Effector memory CD8-positive, alpha-beta T cell (primary cell): ENCODE measurements at regions not wholly inside any gene's neighbourhood (a gene's known extent, or its start where the extent isn't known, plus 50 kb on each side); places are given as distances from the start of the nearest gene placed in this dataset.

Experiments used
- ATAC-seq: fragments of 150-1000 bp; cut with Tn5 transposase; replicated peaks from 2 replicates; pipeline ENCODE4 v1.10.0; 2021; ENCODE audit warnings: mild to moderate bottlenecking, moderate library complexity
- DNase-seq, 3 experiments: peaks; one replicate each; pipeline ENCODE4 v3.0.0; 2021
- H3K27ac Mint-ChIP-seq, 2 donors: one replicate each; pipeline ENCODE4 v1.8.0; 2022; ENCODE audit warnings: mild to moderate bottlenecking in 2 of 2, mixed read lengths in 2 of 2, moderate library complexity in 2 of 2
- H3K27me3 Mint-ChIP-seq, 2 donors: one replicate each; pipeline ENCODE4 v1.8.0; 2022; ENCODE audit warnings: mixed read lengths in 2 of 2
- H3K36me3 Mint-ChIP-seq: one replicate; pipeline ENCODE4 v1.8.0; 2022; ENCODE audit warnings: mild to moderate bottlenecking, moderate library complexity, mixed read lengths; ENCODE audit not compliant: insufficient read depth
- H3K4me1 Mint-ChIP-seq, 2 donors: one replicate each; pipeline ENCODE4 v1.8.0; 2022; ENCODE audit warnings: low read depth in 2 of 2, mixed read lengths in 2 of 2
- H3K4me3 Mint-ChIP-seq, 2 donors: one replicate each; pipeline ENCODE4 v1.8.0; 2022; ENCODE audit warnings: mild to moderate bottlenecking in 2 of 2, mixed read lengths in 2 of 2, moderate library complexity in 2 of 2
- H3K9me3 Mint-ChIP-seq, 2 donors: one replicate each; pipeline ENCODE4 v1.8.0; 2022; ENCODE audit warnings: mixed read lengths in 2 of 2

- H3K36me3 Mint-ChIP-seq = no peaks in the 10 kb centered on the region
Observed at GRCh38 chr6:163825033-163825432, 410.5 kb downstream of the QKI start.

DNA sequence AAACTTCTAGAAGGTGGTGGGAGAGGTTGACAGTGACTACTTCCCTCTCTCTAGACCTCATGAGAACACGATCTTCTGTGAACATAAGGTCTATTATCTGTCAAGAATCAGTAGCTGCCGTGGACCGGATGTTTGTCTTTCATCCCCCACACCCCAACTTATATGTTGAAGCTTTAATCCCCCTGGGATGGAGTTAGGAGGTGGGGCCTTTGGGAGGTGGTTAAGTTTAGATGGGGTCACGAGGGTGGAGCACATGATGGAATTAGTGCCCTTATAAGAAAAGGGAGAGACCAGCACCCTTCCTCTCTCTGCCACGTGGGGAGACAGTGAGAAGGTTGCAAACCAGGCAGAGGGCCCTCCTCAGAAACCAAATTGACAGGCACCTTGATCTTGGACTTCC, 409.1 kb downstream of the QKI start:
- H3K4me3 Mint-ChIP-seq = no peak overlapping the region
- ATAC-seq (no peak), DNase-seq (no peak)
- no peaks in the 10 kb centered on the region for H3K4me1 Mint-ChIP-seq
- no peaks in the 10 kb centered on the region for H3K36me3 Mint-ChIP-seq
- H3K27me3 Mint-ChIP-seq = peaks cover 0 to 53% of the 10 kb centered on the region in 2 donors
- peaks cover 0 to 5% of the 10 kb centered on the region in 2 donors for H3K9me3 Mint-ChIP-seq
- H3K27ac Mint-ChIP-seq = no peak overlapping the region

More at GRCh38 chr6:163825033-163825432, 410.5 kb downstream of the QKI start:
- ATAC-seq = no peak
- DNase-seq = no peak
- Mint-ChIP-seq H3K9me3 (peaks cover 0 to 5% of the 10 kb centered on the region in 2 donors), H3K4me3 (no peak overlapping the region), H3K27me3 (peaks cover 0 to 49% of the 10 kb centered on the region in 2 donors), H3K4me1 (no peaks in the 10 kb centered on the region), H3K27ac (no peak overlapping the region)

GRCh38 chr6:163820745-163821458, 406.4 kb downstream of the QKI start:
- ATAC-seq (no peak), DNase-seq (no peak)
- Mint-ChIP-seq H3K9me3 (peaks cover 0 to 5% of the 10 kb centered on the region in 2 donors), H3K27ac (no peak overlapping the region), H3K4me1 (no peaks in the 10 kb centered on the region), H3K36me3 (no peaks in the 10 kb centered on the region), H3K27me3 (peaks cover 0 to 31% of the 10 kb centered on the region in 2 donors), H3K4me3 (no peak overlapping the region)

GRCh38 chr6:163820171-163820570, 405.7 kb downstream of the QKI start:
- peaks cover 0 to 25% of the 10 kb centered on the region in 2 donors for H3K27me3 Mint-ChIP-seq
- DNase-seq (no peak), ATAC-seq (no peak)
- H3K4me1 Mint-ChIP-seq = no peaks in the 10 kb centered on the region
- H3K27ac Mint-ChIP-seq = no peak overlapping the region
- H3K9me3 Mint-ChIP-seq = peaks cover 0 to 5% of the 10 kb centered on the region in 2 donors
- H3K36me3 Mint-ChIP-seq = no peaks in the 10 kb centered on the region
- no peak overlapping the region for H3K4me3 Mint-ChIP-seq

GRCh38 chr6:163818719-163819118, 404.2 kb downstream of the QKI start:
- Mint-ChIP-seq H3K4me1 (peaks cover 0 to 2% of the 10 kb centered on the region in 2 donors), H3K27me3 (peaks cover 0 to 32% of the 10 kb centered on the region in 2 donors), H3K27ac (no peak overlapping the region)

DNA sequence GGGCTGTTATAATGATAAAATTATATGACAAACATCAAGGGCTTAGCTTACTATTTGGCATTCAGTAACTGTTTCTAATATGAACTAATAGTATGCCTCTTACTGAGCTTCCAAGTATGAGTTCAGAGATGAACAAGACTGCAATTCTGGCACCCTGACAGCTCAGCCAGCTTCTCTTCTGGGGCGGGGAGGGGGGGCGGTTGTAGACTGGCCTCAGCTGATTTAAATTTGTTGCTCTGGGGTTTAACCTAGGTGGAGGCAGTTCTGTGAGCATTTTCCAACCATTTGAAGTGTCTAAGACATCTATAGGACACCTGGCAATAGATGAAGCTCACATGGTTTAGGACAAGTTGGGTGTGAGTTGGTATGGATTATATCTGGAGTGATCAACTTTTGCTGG, 401.9 kb downstream of the QKI start:
- DNase-seq (no peak), ATAC-seq (no peak)
- H3K9me3 Mint-ChIP-seq = peaks cover 0 to 5% of the 10 kb centered on the region in 2 donors
- H3K4me3 Mint-ChIP-seq = no peak overlapping the region
- H3K27me3 Mint-ChIP-seq = peaks cover 0 to 27% of the 10 kb centered on the region in 2 donors
- H3K4me1 Mint-ChIP-seq = peaks cover 0 to 2% of the 10 kb centered on the region in 2 donors
- no peaks in the 10 kb centered on the region for H3K36me3 Mint-ChIP-seq
- H3K27ac Mint-ChIP-seq = no peak overlapping the region

More at GRCh38 chr6:163818719-163819118, 404.2 kb downstream of the QKI start:
- Mint-ChIP-seq H3K9me3 (peaks cover 0 to 5% of the 10 kb centered on the region in 2 donors), H3K4me3 (no peak overlapping the region), H3K36me3 (no peaks in the 10 kb centered on the region)
- ATAC-seq (no peak), DNase-seq (no peak)

GRCh38 chr6:163815796-163816195, 401.3 kb downstream of the QKI start:
- Mint-ChIP-seq H3K4me3 (no peak overlapping the region), H3K27ac (no peak overlapping the region), H3K9me3 (peaks cover 0 to 5% of the 10 kb centered on the region in 2 donors), H3K27me3 (peaks cover 0 to 24% of the 10 kb centered on the region in 2 donors), H3K36me3 (no peaks in the 10 kb centered on the region), H3K4me1 (peaks cover 0 to 2% of the 10 kb centered on the region in 2 donors)
- ATAC-seq = no peak
- no peak for DNase-seq

DNA sequence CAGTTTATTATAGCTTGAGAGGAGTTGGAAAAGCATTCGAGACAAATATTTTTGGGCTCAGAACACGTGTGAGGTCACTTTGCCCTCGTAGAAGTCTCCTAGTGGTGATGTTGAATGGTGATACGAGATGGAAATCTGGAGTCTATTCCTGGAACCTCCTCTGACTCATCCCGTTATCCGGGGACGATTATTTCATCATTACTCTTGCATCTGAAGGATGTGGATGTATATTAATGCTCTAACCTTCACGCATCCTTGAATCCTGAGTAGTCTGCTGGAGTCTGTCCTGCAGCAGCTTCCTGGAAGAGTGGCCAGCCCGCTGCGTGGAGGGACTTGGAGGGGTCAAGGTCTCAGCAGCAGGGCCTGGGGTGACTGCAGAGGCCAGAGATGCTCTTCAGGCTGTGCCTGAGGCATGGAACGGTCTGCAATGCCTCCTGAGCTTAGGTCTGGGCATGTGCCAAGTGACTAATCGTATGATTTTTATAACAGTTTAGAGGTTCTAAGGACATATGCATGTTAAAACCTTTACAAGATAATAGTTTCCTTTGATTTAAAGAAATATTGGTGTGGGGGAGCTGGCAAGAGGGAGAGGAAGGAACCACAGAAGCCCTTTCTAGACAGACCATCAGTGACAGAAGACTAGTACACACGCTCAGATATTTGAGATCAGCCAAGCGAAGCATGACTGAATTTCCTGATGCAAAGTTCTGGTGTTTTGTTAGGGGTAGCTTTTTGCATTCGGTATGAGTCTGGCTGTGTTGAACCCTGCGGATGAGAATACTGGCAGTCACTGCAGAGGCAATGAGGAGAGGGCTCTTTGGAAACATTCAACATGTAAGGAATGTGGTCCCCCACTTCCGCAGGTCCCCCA, 400.2 kb downstream of the QKI start:
- ATAC-seq (no peak), DNase-seq (no peak)
- Mint-ChIP-seq H3K4me1 (peaks cover 0 to 2% of the 10 kb centered on the region in 2 donors), H3K27ac (no peak overlapping the region), H3K4me3 (no peak overlapping the region), H3K36me3 (no peaks in the 10 kb centered on the region), H3K27me3 (peaks cover 0 to 13% of the 10 kb centered on the region in 2 donors), H3K9me3 (no peaks in the 10 kb centered on the region)

- ATAC-seq = no peak
- no peak overlapping the region for H3K27ac Mint-ChIP-seq
Observed at GRCh38 chr6:163813979-163814493, 399.5 kb downstream of the QKI start.

DNA sequence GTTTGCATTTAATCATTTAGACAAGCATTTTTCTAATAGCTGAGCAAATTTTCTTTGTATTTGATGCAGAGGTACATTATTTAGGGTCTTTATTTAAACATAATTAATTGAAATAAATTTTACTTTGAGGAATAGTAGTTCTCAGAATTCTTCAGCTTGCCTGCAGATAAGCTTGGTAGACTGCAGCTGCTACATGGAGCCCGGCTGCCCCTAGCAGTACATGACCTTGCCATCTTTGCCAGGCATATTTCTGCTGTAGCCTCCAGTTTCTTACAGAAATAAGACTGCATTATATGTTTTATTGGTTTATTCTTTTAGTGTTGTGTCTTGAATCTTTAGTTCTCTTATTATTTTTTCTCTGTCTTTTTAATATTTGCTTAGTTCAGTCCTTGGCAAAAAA, 396.8 kb downstream of the QKI start:
- peaks cover 0 to 2% of the 10 kb centered on the region in 2 donors for H3K4me1 Mint-ChIP-seq
- no peak overlapping the region for H3K27ac Mint-ChIP-seq
- no peak overlapping the region for H3K4me3 Mint-ChIP-seq
- H3K36me3 Mint-ChIP-seq = no peaks in the 10 kb centered on the region
- ATAC-seq (no peak), DNase-seq (no peak)
- H3K27me3 Mint-ChIP-seq = peaks cover 0 to 11% of the 10 kb centered on the region in 2 donors
- no peaks in the 10 kb centered on the region for H3K9me3 Mint-ChIP-seq

More at GRCh38 chr6:163813979-163814493, 399.5 kb downstream of the QKI start:
- Mint-ChIP-seq H3K36me3 (no peaks in the 10 kb centered on the region), H3K27me3 (peaks cover 0 to 11% of the 10 kb centered on the region in 2 donors), H3K9me3 (no peaks in the 10 kb centered on the region), H3K4me3 (no peak overlapping the region), H3K4me1 (peaks cover 0 to 2% of the 10 kb centered on the region in 2 donors)
- no peak for DNase-seq

GRCh38 chr6:163809364-163809763, 394.8 kb downstream of the QKI start:
- Mint-ChIP-seq H3K36me3 (no peaks in the 10 kb centered on the region), H3K9me3 (no peaks in the 10 kb centered on the region), H3K4me1 (peaks cover 0 to 2% of the 10 kb centered on the region in 2 donors), H3K27ac (no peak overlapping the region), H3K27me3 (peaks cover 0 to 1% of the 10 kb centered on the region in 2 donors), H3K4me3 (no peak overlapping the region)
- DNase-seq (no peak), ATAC-seq (no peak)

- no peaks in the 10 kb centered on the region for H3K36me3 Mint-ChIP-seq
- no peak for DNase-seq
- H3K27ac Mint-ChIP-seq = no peak overlapping the region
- no peak for ATAC-seq
- no peaks in the 10 kb centered on the region for H3K27me3 Mint-ChIP-seq
- H3K4me3 Mint-ChIP-seq = no peak overlapping the region
- no peaks in the 10 kb centered on the region for H3K9me3 Mint-ChIP-seq
- no peaks in the 10 kb centered on the region for H3K4me1 Mint-ChIP-seq
Observed at GRCh38 chr6:163808871-163809270, 394.4 kb downstream of the QKI start.

- H3K27ac Mint-ChIP-seq = no peak overlapping the region
- no peaks in the 10 kb centered on the region for H3K4me1 Mint-ChIP-seq
- H3K4me3 Mint-ChIP-seq = no peak overlapping the region
- ATAC-seq = no peak
- DNase-seq = no peak
- no peaks in the 10 kb centered on the region for H3K27me3 Mint-ChIP-seq
- no peaks in the 10 kb centered on the region for H3K9me3 Mint-ChIP-seq
- no peaks in the 10 kb centered on the region for H3K36me3 Mint-ChIP-seq
Observed at GRCh38 chr6:163808231-163808630, 393.7 kb downstream of the QKI start.
